ENCODE measurements at regions not wholly inside any gene's neighbourhood (a gene's known extent, or its start where the extent isn't known, plus 50 kb on each side); places are given as distances from the start of the nearest gene placed in this dataset.

- H3K56ac ChIP-seq (ENCODE audit: extremely low read depth, insufficient read depth, low read length) = no peak overlapping the region
- H2BK5ac ChIP-seq (ENCODE audit: low read depth, low read length, poor library complexity, severe bottlenecking) = no peak overlapping the region
- H3K4ac ChIP-seq (ENCODE audit: low read depth, low read length) = no peak overlapping the region
- ATAC-seq (ENCODE audit: low read depth) (no peak), DNase-seq (no peak)
- no peak overlapping the region for H3K4me3 ChIP-seq (ENCODE audit: insufficient read depth, low read depth, low read length)
- no peak overlapping the region for H4K91ac ChIP-seq (ENCODE audit: insufficient read depth, low read depth, low read length)
- no peaks in the 10 kb centered on the region for H3K36me3 ChIP-seq (ENCODE audit: control insufficient read depth, insufficient read depth, low read length)
- H3K9me1 ChIP-seq (ENCODE audit: insufficient read depth, low read length) = no peaks in the 10 kb centered on the region
- no peaks in the 10 kb centered on the region for H3K9me3 ChIP-seq (ENCODE audit: control insufficient read depth, insufficient read depth, low read length)
- no peak overlapping the region for H2AK9ac ChIP-seq (replicated peaks; ENCODE audit: low read depth, low read length, poor library complexity)
- no peak for TF ChIP-seq CTCF (conservative IDR thresholded peaks at IDR 0.05; ENCODE audit: low read depth, low read length)
- TF ChIP-seq USF2 (IDR thresholded peaks at IDR 0.05; ENCODE audit: low read depth, low read length) = no peak
- no peak for TF ChIP-seq SMC3 (IDR thresholded peaks at IDR 0.05; ENCODE audit: low read depth, low read length)
- no peak for TF ChIP-seq MAZ (IDR thresholded peaks at IDR 0.05; ENCODE audit: borderline replicate concordance, low read depth, low read length)
- no peak for TF ChIP-seq POLR2A (IDR thresholded peaks at IDR 0.05; ENCODE audit: low read depth, low read length)
- no peak for TF ChIP-seq RCOR1 (IDR thresholded peaks at IDR 0.05; ENCODE audit: insufficient replicate concordance, low read length)
- no peak for TF ChIP-seq MXI1 (IDR thresholded peaks at IDR 0.05; ENCODE audit: borderline replicate concordance, low read depth, low read length)
- TF ChIP-seq ELK1 (IDR thresholded peaks at IDR 0.05; ENCODE audit: borderline replicate concordance, low read depth, low read length) = no peak
- TF ChIP-seq FOS (IDR thresholded peaks at IDR 0.05; ENCODE audit: low read depth, low read length) = no peak
- no peak for TF ChIP-seq MAFK (IDR thresholded peaks at IDR 0.05; ENCODE audit: low read depth, low read length)
- no peak for TF ChIP-seq RAD21 (IDR thresholded peaks at IDR 0.05; ENCODE audit: low read length)
- TF ChIP-seq CEBPB (IDR thresholded peaks at IDR 0.05; ENCODE audit: low read depth, low read length) = no peak
- no peak for TF ChIP-seq CHD1 (IDR thresholded peaks at IDR 0.05; ENCODE audit: low read depth, low read length)
- TF ChIP-seq BHLHE40 (IDR thresholded peaks at IDR 0.05; ENCODE audit: low read depth, low read length) = no peak
- no peak for TF ChIP-seq NFE2L2 (IDR thresholded peaks at IDR 0.05; ENCODE audit: low read depth, low read length)
- TF ChIP-seq RFX5 (IDR thresholded peaks at IDR 0.05; ENCODE audit: low read depth, low read length) = no peak
- BruUV-seq (replicated peaks) = no TSS peak
- H3K79me1 ChIP-seq (ENCODE audit: low read depth in 1 of 2, low read length in 2 of 2) = no peaks in the 10 kb centered on the region
- H3K27ac ChIP-seq (ENCODE audit: insufficient read depth, low read length) = no peak overlapping the region
- H3K4me2 ChIP-seq (ENCODE audit: low read depth, low read length) = no peak overlapping the region
- in situ Hi-C loops (cut with MboI; ENCODE audit: low sequenced_read_pairs) (no loop called here), intact Hi-C loops (cut with micrococcal nuclease) (no loop called here), dilution Hi-C loops (cut with HindIII; ENCODE audit: low sequenced_read_pairs, unreplicated experiment) (no loop called here)
- no peaks in the 10 kb centered on the region for H3K4me1 ChIP-seq (ENCODE audit: control insufficient read depth, insufficient read depth, low read length)
- no peak overlapping the region for H2BK20ac ChIP-seq (ENCODE audit: low read depth, low read length)
- no peak overlapping the region for H3K23ac ChIP-seq (ENCODE audit: low read depth, low read length)
- H3K9ac ChIP-seq (ENCODE audit: low read depth, low read length) = no peak overlapping the region
- H2BK15ac ChIP-seq (ENCODE audit: low read depth, low read length) = no peak overlapping the region
- H3K27me3 ChIP-seq (ENCODE audit: control insufficient read depth, insufficient read depth, low read length) = no peaks in the 10 kb centered on the region
- POLR2A ChIA-PET (ENCODE audit: unreplicated experiment) = no interaction called here
- H2AK5ac ChIP-seq (ENCODE audit: low read depth, low read length) = no peak overlapping the region
- CTCF ChIA-PET = no interaction called here
- H3K18ac ChIP-seq (ENCODE audit: low read depth, low read length) = no peak overlapping the region
- H2AFZ ChIP-seq (replicated peaks; ENCODE audit: low read length, poor library complexity) = no peak overlapping the region
- no peak overlapping the region; a peak in 1 of 4 replicates for H4K8ac ChIP-seq (ENCODE audit: low read depth in 2 of 2, low read length in 2 of 2)
- H2BK120ac ChIP-seq (ENCODE audit: low read depth, low read length) = no peak overlapping the region
- H4K5ac ChIP-seq (ENCODE audit: low read depth, low read length) = no peak overlapping the region
- no peak overlapping the region for H3K14ac ChIP-seq (replicated peaks; ENCODE audit: low read depth, low read length)
- H4K20me1 ChIP-seq (ENCODE audit: insufficient read depth, low read length) = no peaks in the 10 kb centered on the region
These were observed 156.5 kb downstream of the MDFIC start for GRCh38 chr7:115078386-115078785.
